ENCODE measurements at regions not wholly inside any gene's neighbourhood (a gene's known extent, or its start where the extent isn't known, plus 50 kb on each side); places are given as distances from the start of the nearest gene placed in this dataset.

DNA sequence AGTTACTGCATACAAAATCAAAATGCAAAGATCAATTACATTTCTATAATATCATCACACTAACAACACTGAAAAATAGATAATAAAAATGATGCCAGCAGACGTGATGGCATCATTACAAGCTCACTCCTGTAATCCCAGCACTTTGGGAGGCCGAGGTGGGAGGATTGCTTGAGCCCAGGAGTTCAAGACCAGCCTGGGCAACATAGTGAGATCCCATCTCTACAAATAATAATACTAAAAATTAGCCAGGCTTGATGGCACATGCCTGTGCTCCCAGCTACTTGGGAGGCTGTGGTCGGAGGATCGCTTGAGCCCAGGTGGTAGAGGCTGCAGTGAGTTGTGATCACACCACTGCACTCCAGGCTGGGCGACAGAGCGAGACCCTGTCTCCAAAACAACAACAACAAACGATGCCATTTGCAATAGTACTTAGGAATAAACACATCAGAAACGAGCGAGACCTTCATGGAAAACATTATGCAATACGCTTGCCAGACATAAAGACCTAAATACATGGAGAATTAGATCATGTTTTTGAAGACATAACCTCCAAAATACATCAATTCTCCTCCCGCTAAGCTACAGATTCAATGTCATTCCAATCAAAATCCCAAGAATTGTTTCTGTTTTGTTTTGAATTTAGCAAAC lies 86.6 kb upstream of the ERRFI1 start:
- Histone ChIP-seq H3K9me3 (peaks cover 3% of the 10 kb centered on the region), H3K36me3 (no peaks in the 10 kb centered on the region), H3K4me3 (no peak overlapping the region), H3K27me3 (replicated peaks; ENCODE audit: insufficient read depth) (no peaks in the 10 kb centered on the region), H3K27ac (no peak overlapping the region), H3K4me1 (ENCODE audit: control insufficient read depth in 1 of 2, low read depth in 2 of 2) (peaks cover 20 to 65% of the 10 kb centered on the region in 2 donors)
- DNase-seq (ENCODE audit: low spot score): no peak
- ATAC-seq (ENCODE audit: insufficient number of reproducible peaks, low FRiP score, low read depth): no peak
- no peak for TF ChIP-seq CTCF (IDR thresholded peaks at IDR 0.05)

GRCh38 chr1:8111560-8111959 lies 85.5 kb upstream of the ERRFI1 start:
- peaks cover 3% of the 10 kb centered on the region for H3K9me3 ChIP-seq
- H3K4me3 ChIP-seq: no peak overlapping the region
- H3K27me3 ChIP-seq (replicated peaks; ENCODE audit: insufficient read depth): no peaks in the 10 kb centered on the region
- ATAC-seq (ENCODE audit: insufficient number of reproducible peaks, low FRiP score, low read depth) (no peak), DNase-seq (ENCODE audit: low spot score) (no peak)
- peaks cover 17 to 57% of the 10 kb centered on the region in 2 donors for H3K4me1 ChIP-seq (ENCODE audit: control insufficient read depth in 1 of 2, low read depth in 2 of 2)
- H3K36me3 ChIP-seq: no peaks in the 10 kb centered on the region
- H3K27ac ChIP-seq: no peak overlapping the region
- no peak for TF ChIP-seq CTCF (IDR thresholded peaks at IDR 0.05)

DNA sequence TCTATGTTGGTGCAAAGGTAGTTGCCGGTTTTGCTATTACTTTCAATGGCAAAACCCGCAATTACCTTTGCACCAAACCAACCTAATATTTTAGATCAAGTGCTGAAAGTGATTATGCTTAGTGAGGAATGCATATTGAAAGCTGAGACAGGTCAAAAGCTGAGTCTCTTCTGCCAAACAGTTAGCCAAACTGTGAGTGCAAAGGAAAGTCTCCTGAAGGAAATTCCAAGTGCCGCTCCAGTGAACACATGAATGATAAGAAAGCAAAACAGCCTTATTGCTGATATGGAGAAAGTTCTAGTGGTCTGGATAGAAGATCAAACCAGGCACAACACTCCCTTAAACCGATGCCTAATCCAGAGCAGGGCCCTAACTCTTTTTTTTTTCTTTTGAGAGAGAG lies 83.1 kb upstream of the ERRFI1 start:
- peaks cover 3% of the 10 kb centered on the region for H3K9me3 ChIP-seq
- ATAC-seq (ENCODE audit: insufficient number of reproducible peaks, low FRiP score, low read depth) (no peak), DNase-seq (ENCODE audit: low spot score) (no peak)
- no peaks in the 10 kb centered on the region for H3K27me3 ChIP-seq (replicated peaks; ENCODE audit: insufficient read depth)
- H3K4me3 ChIP-seq: no peak overlapping the region
- no peaks in the 10 kb centered on the region for H3K36me3 ChIP-seq
- TF ChIP-seq CTCF (IDR thresholded peaks at IDR 0.05): no peak
- no peak overlapping the region for H3K27ac ChIP-seq
- H3K4me1 ChIP-seq (ENCODE audit: control insufficient read depth in 1 of 2, low read depth in 2 of 2): peaks cover 8 to 33% of the 10 kb centered on the region in 2 donors

GRCh38 chr1:8107897-8108296 lies 81.8 kb upstream of the ERRFI1 start:
- no peak overlapping the region for H3K4me3 ChIP-seq
- TF ChIP-seq CTCF (IDR thresholded peaks at IDR 0.05): no peak
- no peaks in the 10 kb centered on the region for H3K36me3 ChIP-seq
- peaks cover 3% of the 10 kb centered on the region for H3K9me3 ChIP-seq
- ATAC-seq (ENCODE audit: insufficient number of reproducible peaks, low FRiP score, low read depth): no peak
- no peaks in the 10 kb centered on the region for H3K27me3 ChIP-seq (replicated peaks; ENCODE audit: insufficient read depth)
- no peak overlapping the region for H3K27ac ChIP-seq
- H3K4me1 ChIP-seq (ENCODE audit: control insufficient read depth in 1 of 2, low read depth in 2 of 2): peaks cover 0 to 20% of the 10 kb centered on the region in 2 donors
- DNase-seq (ENCODE audit: low spot score): no peak

DNA sequence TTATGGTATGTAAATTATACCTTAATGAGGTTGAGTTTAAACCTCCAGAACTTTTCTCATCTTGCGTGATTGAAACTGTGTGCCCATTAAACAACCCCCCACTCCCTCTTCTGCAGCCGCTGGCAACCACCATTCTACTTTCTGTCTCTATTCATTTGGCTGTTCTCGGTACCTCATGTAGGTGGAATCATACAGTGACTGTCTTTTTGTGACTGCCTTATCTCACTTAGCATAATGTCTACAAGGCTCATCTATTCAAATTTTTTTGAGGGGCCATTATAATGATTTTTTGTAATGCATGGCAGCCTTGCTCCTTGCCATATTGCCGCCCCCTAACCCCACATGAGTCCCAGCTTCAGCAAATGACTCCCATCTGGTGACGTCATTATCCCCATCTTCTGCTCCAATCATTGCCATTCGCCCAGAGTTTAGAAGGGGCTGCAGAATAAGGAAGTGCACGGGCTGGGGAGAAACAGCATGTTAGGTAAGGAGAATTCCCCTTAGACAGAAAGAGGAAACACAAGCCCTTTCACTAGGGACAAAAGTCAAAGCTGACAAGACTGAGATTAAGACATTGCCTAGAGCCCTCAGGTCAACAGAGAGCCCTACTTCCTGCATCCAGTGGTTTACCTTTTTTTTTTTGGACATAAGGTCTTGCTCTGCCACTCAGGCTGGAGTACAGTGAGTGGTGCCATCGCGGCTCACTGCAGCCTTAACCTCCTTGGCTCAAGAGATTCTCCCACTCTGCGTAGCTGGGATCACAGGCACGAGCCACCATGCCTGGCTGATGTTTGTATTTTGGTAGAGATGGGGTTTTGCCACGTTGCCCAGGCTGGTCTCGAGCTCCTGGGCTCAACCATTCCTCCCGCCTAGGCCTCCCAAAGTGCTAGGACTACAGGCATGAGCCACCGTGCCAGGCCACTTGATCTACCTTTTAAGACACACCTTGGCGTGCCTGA lies 78.4 kb upstream of the ERRFI1 start:
- no peak for ATAC-seq (ENCODE audit: insufficient number of reproducible peaks, low FRiP score, low read depth)
- Histone ChIP-seq H3K36me3 (no peaks in the 10 kb centered on the region), H3K9me3 (no peaks in the 10 kb centered on the region), H3K4me1 (ENCODE audit: control insufficient read depth in 1 of 2, low read depth in 2 of 2) (no peaks in the 10 kb centered on the region), H3K27me3 (replicated peaks; ENCODE audit: insufficient read depth) (no peaks in the 10 kb centered on the region), H3K4me3 (no peak overlapping the region), H3K27ac (no peak overlapping the region)
- DNase-seq (ENCODE audit: low spot score): no peak
- TF ChIP-seq CTCF (IDR thresholded peaks at IDR 0.05): no peak

Measured in thoracic aorta (tissue), 2 donors.